C4-2B (cell line): ENCODE measurements at regions not wholly inside any gene's neighbourhood (a gene's known extent, or its start where the extent isn't known, plus 50 kb on each side); places are given as distances from the start of the nearest gene placed in this dataset.

ENCODE experiments used
- H3K27ac ChIP-seq: fragments of 450-650 bp; 2 replicates; pipeline ENCODE4 v1.5.1; 2017
- ZFX ChIP-seq: fragments of 450-650 bp; IDR thresholded peaks from 2 replicates; pipeline ENCODE4 v1.6.1; 2017
- TF ChIP-seq, protein P1 (sequence below): fragments of 450-650 bp; conservative IDR thresholded peaks from 2 replicates; pipeline ENCODE4 v1.5.1; 2017; ENCODE audit warnings: mild to moderate bottlenecking

DNA sequence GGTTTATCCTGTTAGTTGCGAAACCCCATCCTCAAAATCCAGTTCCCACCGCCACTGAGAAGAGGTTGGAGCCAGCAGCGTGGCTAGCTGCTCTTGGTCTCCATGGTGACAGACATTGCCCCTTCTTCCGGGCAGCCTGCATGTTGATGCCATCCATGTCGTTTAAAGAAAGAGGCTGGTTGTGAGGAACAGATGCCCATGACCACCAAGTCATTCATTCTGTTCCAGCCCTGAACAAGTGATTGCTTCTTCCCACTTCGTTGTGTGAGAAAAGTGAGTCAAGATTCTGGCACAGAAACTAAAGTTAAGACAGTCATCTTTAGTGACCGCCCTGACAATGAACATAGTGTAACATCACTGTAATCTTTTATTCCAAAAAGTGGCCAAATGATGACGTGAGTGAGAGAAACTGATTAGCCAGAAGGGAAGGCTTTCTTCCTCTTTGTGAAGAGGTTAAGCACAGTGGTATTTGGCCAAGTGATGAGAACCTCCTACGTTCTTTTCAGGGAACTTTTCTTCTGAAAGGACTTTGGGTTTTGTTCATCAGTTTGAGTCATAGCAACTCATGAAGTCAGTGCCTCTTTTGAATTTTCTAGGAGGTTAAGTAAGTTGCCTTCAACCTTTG lies 272.5 kb downstream of the GALR1 start:
- TF ChIP-seq, protein P1, sequence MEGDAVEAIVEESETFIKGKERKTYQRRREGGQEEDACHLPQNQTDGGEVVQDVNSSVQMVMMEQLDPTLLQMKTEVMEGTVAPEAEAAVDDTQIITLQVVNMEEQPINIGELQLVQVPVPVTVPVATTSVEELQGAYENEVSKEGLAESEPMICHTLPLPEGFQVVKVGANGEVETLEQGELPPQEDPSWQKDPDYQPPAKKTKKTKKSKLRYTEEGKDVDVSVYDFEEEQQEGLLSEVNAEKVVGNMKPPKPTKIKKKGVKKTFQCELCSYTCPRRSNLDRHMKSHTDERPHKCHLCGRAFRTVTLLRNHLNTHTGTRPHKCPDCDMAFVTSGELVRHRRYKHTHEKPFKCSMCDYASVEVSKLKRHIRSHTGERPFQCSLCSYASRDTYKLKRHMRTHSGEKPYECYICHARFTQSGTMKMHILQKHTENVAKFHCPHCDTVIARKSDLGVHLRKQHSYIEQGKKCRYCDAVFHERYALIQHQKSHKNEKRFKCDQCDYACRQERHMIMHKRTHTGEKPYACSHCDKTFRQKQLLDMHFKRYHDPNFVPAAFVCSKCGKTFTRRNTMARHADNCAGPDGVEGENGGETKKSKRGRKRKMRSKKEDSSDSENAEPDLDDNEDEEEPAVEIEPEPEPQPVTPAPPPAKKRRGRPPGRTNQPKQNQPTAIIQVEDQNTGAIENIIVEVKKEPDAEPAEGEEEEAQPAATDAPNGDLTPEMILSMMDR = no peak
- no peak for TF ChIP-seq ZFX

DNA sequence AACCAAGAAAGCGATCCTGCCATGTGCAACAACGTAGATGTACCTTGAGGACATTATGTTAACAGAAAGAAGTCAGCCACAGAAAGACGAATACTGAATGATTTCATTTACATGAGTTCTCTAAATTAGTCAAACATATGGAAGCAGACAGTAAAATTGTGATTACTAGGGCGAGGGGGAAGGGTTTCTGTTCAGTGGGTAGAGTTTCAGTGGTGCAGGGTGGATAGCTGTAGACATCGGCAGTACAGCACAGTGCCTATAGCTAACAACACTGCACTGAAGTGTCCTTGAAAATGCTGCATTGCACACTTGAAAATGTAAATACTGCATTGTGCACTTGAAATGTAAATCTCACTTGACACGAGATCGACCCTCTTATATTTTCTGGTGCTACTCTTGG lies 275.3 kb downstream of the GALR1 start:
- TF ChIP-seq, protein P1 = no peak
- no peak for TF ChIP-seq ZFX
- H3K27ac ChIP-seq = no peak overlapping the region

More for the DNA sequence above, 272.5 kb downstream of the GALR1 start:
- no peak overlapping the region for H3K27ac ChIP-seq

DNA sequence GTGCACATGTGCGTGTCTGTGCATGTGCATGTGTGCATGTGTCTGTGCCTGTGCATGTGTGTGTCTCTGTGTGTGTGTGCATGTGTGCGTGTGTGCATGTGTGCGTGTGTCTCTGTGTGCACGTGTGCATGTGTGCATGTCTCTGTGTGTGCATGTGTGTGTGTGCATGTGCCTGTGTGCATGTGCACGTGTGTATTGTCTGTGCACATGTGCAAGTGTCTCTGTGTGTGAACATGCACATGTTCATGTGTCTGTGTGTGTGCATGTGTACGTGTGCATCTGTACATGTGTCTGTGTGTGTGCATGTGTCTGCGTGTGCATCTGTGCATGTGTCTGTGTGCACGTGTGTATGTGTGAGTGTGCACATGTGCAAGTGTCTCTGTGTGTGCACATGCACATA lies 277.3 kb downstream of the GALR1 start:
- no peak overlapping the region for H3K27ac ChIP-seq
- TF ChIP-seq, protein P1 = no peak
- TF ChIP-seq ZFX = no peak

DNA sequence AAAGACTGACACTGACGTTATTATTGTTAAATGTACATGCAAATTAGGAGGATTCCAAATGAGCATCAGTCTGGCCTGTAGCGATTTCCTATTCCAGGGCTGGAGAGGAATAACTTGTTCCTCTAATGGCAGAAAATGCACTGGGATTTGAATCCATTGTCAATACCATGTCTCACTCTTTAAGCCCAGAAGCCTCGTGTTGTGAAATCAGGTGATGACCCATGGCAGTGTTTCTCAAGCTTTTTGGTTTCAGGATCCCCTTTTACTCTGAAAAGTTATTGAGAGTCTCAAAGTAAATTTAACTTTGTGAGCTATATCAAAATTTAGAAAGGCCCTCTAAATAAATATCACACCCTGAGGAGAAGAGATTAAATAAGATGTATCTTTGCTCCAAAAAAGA lies 279.2 kb downstream of the GALR1 start:
- no peak overlapping the region for H3K27ac ChIP-seq
- TF ChIP-seq, protein P1 = no peak
- no peak for TF ChIP-seq ZFX

DNA sequence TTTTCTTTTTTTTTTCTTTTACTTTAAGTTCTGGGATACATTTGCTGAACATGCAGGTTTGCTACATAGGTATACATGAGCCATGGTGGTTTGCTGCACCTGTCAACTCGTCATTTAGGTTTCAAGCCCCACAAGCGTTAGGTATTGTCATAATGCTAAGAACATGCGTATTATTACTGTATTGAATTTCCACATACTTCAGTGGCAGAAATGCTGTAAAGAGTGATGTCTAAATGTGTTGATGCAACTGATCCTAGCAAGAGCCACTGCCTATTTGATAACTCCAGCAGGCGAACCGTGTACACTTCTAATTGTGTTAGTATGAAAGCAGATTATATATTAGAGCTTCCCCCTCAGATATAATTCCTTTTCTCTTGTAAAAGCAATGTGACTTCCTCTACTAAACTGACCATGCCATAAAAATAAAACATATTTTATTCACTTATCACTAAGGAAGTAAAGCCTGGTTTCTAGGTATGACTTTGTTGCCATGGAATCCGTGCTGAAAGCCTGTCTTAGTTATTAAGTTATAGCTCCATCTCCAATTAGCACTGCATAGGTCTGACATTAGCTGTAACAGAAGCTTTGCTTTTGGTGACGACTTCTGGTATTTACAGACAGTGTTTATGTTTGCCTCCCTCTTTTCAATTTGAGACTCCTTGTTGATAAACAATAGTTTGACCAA lies 280.0 kb downstream of the GALR1 start:
- TF ChIP-seq ZFX = no peak
- TF ChIP-seq, protein P1 = no peak
- H3K27ac ChIP-seq = no peak overlapping the region

DNA sequence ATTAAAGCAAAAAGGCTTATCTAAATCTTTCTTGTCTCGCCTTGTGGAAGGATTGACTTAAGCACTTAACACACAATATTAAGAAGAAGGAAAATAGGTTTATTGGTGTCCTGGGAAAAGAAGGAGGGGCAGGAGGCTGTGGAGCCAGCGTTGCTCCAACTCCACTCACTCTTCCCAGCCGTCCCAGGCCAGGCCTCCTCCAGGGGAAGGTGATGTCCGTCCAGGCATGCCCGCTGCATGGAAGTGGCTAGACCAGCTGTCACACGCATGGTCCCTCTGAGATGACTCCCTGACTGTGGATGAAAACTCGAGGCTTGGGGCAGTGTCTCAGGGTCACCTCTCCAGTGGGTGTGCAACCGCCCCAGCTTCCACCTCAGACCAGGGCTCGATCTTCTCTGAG lies 281.1 kb downstream of the GALR1 start:
- no peak overlapping the region for H3K27ac ChIP-seq
- no peak for TF ChIP-seq ZFX
- TF ChIP-seq, protein P1 = no peak

DNA sequence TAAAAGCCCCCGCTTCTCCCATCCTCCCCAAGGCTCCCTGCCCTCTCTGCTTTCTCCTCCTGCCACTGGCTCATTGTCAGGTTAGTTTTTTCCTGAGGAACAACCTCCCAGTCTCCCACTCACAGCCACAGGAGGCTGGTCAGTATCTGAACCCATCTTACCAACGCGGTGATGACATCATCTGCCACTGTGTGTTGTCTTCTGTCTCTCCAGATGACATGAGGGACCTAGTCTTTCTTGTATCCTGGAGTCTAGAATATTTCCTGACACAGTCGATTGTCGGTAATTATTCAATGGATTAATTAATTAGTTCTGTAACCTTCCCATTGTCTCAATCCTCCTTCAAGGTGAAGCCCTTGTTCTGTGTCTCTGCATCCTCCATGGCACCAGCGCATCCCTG lies 290.2 kb downstream of the GALR1 start:
- no peak overlapping the region for H3K27ac ChIP-seq
- TF ChIP-seq, protein P1 = no peak
- no peak for TF ChIP-seq ZFX
